ENCODE measurements at regions not wholly inside any gene's neighbourhood (a gene's known extent, or its start where the extent isn't known, plus 50 kb on each side); places are given as distances from the start of the nearest gene placed in this dataset.

GRCh38 chr12:107165581-107165980, 72.2 kb upstream of the CRY1 start:
- Histone ChIP-seq H2AK5ac (ENCODE audit: low read depth, low read length) (no peak overlapping the region), H3K23me2 (ENCODE audit: low read depth, low read length) (no peaks in the 10 kb centered on the region), H3K4me3 (ENCODE audit: extremely low read depth in 1 of 4, insufficient read depth in 2 of 4, low read depth in 3 of 4, low read length in 4 of 4) (no peak overlapping the region), H2BK20ac (ENCODE audit: low read length) (no peak overlapping the region), H3K23ac (ENCODE audit: insufficient read length) (no peak overlapping the region), H3K18ac (ENCODE audit: extremely low read depth, low read length) (no peak overlapping the region), H3K36me3 (ENCODE audit: control insufficient read depth in 2 of 4, insufficient read depth in 4 of 4, low read length in 3 of 4) (no peaks in the 10 kb centered on the region), H3K4ac (replicated peaks; ENCODE audit: insufficient read length, low read depth, low read length) (no peak overlapping the region), H3K79me2 (ENCODE audit: control insufficient read depth in 1 of 2, insufficient read depth in 2 of 2, low read length in 2 of 2) (no peaks in the 10 kb centered on the region), H3K56ac (replicated peaks; ENCODE audit: insufficient read length, low read depth, low read length) (no peak overlapping the region), H4K20me1 (replicated peaks in 1 of 2; ENCODE audit: control insufficient read depth in 1 of 2, insufficient read depth in 2 of 2, low read length in 2 of 2) (no peaks in the 10 kb centered on the region), H3K27me3 (replicated peaks in 1 of 4; ENCODE audit: control insufficient read depth in 3 of 4, extremely low read depth in 1 of 4, insufficient read depth in 3 of 4, low read length in 3 of 4) (no peaks in the 10 kb centered on the region; a peak in 1 of 7 replicates), H2BK12ac (ENCODE audit: low read depth, low read length) (no peak overlapping the region), H3K9me3 (ENCODE audit: insufficient read depth in 2 of 2, low read depth in 1 of 2, low read length in 1 of 2) (no peaks in the 10 kb centered on the region), H4K5ac (ENCODE audit: insufficient read length, low read depth, low read length) (no peak overlapping the region), H3K9ac (replicated peaks in 1 of 4; ENCODE audit: extremely low read depth in 1 of 4, low read depth in 3 of 4, low read length in 3 of 4) (no peak overlapping the region), H2BK120ac (replicated peaks; ENCODE audit: low read depth, low read length) (no peak overlapping the region), H4K91ac (replicated peaks; ENCODE audit: insufficient read length, low read length) (no peak overlapping the region), H3K4me1 (replicated peaks in 1 of 4; ENCODE audit: control insufficient read depth in 3 of 4, insufficient read depth in 4 of 4, low read length in 3 of 4) (peaks cover 0 to 3% (median 0%) of the 10 kb centered on the region in 4 experiments; a peak in 2 of 7 replicates), H3K4me2 (ENCODE audit: insufficient read depth in 1 of 2, low read depth in 2 of 2, low read length in 2 of 2) (no peak overlapping the region), H4K8ac (ENCODE audit: extremely low read depth, insufficient read depth, low read length) (no peak overlapping the region), H2BK15ac (ENCODE audit: low read length) (no peak overlapping the region), H3K79me1 (ENCODE audit: low read depth, low read length) (no peaks in the 10 kb centered on the region), H3K14ac (ENCODE audit: insufficient read length) (no peak overlapping the region), H3K27ac (ENCODE audit: low read depth, low read length) (no peak overlapping the region), H2BK5ac (ENCODE audit: low read depth, low read length) (no peak overlapping the region), H2AFZ (ENCODE audit: low read length) (no peak overlapping the region)
- FAIRE-seq (no peak), DNase-seq (ENCODE audit: low read depth in 1 of 2, low spot score in 2 of 2) (no peak)
- POLR2A ChIA-PET (ENCODE audit: partially characterized antibody) = no interaction called here
- WGBS, 2 experiments (ENCODE audit: extremely low coverage in 1 of 2, insufficient coverage in 1 of 2, insufficient read length in 1 of 2, insufficient replicate concordance in 2 of 2, low coverage in 1 of 2, low lambda C conversion rate in 2 of 2, missing lambda C conversion rate in 1 of 2) = 94% methylated on average over 1 of the region's 1 CpG; no CpG with 5 or more reads in 1 of the 2 experiments
- CTCF ChIA-PET (ENCODE audit: partially characterized antibody) = no interaction called here
- TF ChIP-seq KDM4A (IDR thresholded peaks at IDR 0.05; ENCODE audit: low read depth, low read length, severe bottlenecking) (no peak), HDAC2 (IDR thresholded peaks at IDR 0.05; ENCODE audit: borderline replicate concordance in 1 of 2, low read depth in 2 of 2, low read length in 2 of 2) (no peak)

Data from H1 (cell line).